ENCODE measurements at regions not wholly inside any gene's neighbourhood (a gene's known extent, or its start where the extent isn't known, plus 50 kb on each side); places are given as distances from the start of the nearest gene placed in this dataset.

GRCh38 chr2:48258481-48259149, 55.9 kb upstream of the FOXN2 start:
- DNase-seq (ENCODE audit: low spot score), result no peak

- DNase-seq (ENCODE audit: low spot score), result no peak
Observed at GRCh38 chr2:48259811-48260210, 54.7 kb upstream of the FOXN2 start.

DNA sequence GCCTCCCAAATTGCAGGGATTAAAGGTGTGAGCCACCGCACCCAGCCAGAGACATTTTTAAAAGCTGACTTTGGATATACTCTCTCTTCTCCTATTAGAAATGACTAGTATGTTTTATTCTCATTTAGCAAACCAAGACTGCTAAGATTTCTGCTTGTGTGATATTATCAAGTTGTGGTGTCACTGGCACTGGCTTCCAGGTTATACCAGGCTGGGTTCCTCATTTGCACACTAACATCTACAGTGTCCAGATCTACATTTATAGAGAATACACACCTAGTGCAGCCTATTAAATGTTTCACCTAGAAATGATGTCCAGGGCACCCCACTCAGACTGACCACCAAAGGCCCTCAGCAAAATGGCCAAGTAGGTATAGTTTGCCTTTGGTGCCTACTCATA, 49.9 kb upstream of the FOXN2 start:
- DNase-seq (ENCODE audit: low spot score), result no peak
